Left ventricle myocardium inferior (tissue), 1 donor: ENCODE measurements at regions not wholly inside any gene's neighbourhood (a gene's known extent, or its start where the extent isn't known, plus 50 kb on each side); places are given as distances from the start of the nearest gene placed in this dataset.

ENCODE experiments used
- DNase-seq: peaks from one replicate; pipeline ENCODE4 v3.0.0-alpha.2; 2020
- H3K27ac ChIP-seq: fragments of 200-600 bp; replicated peaks from 2 replicates; pipeline ENCODE4 v1.8.0; 2021
- H3K27me3 ChIP-seq: fragments of 200-600 bp; 2 replicates; pipeline ENCODE4 v1.8.0; 2021; ENCODE audit warnings: low read depth
- H3K36me3 ChIP-seq: fragments of 200-600 bp; 2 replicates; pipeline ENCODE4 v1.8.0; 2021
- H3K4me1 ChIP-seq: fragments of 200-600 bp; 2 replicates; pipeline ENCODE4 v1.8.0; 2021
- H3K4me3 ChIP-seq: fragments of 200-600 bp; 2 replicates; pipeline ENCODE4 v1.8.0; 2021; ENCODE audit warnings: mild to moderate bottlenecking, moderate library complexity
- H3K9me3 ChIP-seq: fragments of 200-600 bp; replicated peaks from 2 replicates; pipeline ENCODE4 v1.8.0; 2021
- CTCF ChIP-seq: fragments of 200-600 bp; IDR thresholded peaks from 2 replicates; pipeline ENCODE4 v1.8.0; 2021; ENCODE audit warnings: antibody characterized with exemption, mild to moderate bottlenecking, borderline replicate concordance
- intact Hi-C: fragments of 100-400 bp; cut with micrococcal nuclease; formaldehyde crosslinking; loops from one replicate; pipeline ENCODE4 v1.11.0; 2022
- donor health status: DM: no; HTN: yes; CAD: no; lungs with severe emphysema.

- H3K9me3 ChIP-seq: no peaks in the 10 kb centered on the region
- TF ChIP-seq CTCF: no peak
- H3K27ac ChIP-seq: no peak overlapping the region
- intact Hi-C loops: no loop called here
- no peaks in the 10 kb centered on the region for H3K36me3 ChIP-seq
- H3K27me3 ChIP-seq: no peaks in the 10 kb centered on the region
- H3K4me1 ChIP-seq: no peaks in the 10 kb centered on the region
- DNase-seq: no peak
- H3K4me3 ChIP-seq: no peak overlapping the region
These were observed 658.7 kb downstream of the SLITRK1 start for GRCh38 chr13:83223546-83223945.

- H3K27me3 ChIP-seq: no peaks in the 10 kb centered on the region
- TF ChIP-seq CTCF: no peak
- no peaks in the 10 kb centered on the region for H3K36me3 ChIP-seq
- no peak for DNase-seq
- no peak overlapping the region for H3K4me3 ChIP-seq
- no peaks in the 10 kb centered on the region for H3K9me3 ChIP-seq
- no peak overlapping the region for H3K27ac ChIP-seq
- H3K4me1 ChIP-seq: no peaks in the 10 kb centered on the region
- intact Hi-C loops: no loop called here
These were observed 660.4 kb downstream of the SLITRK1 start for GRCh38 chr13:83221813-83222241.

- H3K27ac ChIP-seq: no peak overlapping the region
- DNase-seq: no peak
- H3K4me3 ChIP-seq: no peak overlapping the region
- intact Hi-C loops: no loop called here
- H3K36me3 ChIP-seq: no peaks in the 10 kb centered on the region
- no peak for TF ChIP-seq CTCF
- no peaks in the 10 kb centered on the region for H3K4me1 ChIP-seq
- no peaks in the 10 kb centered on the region for H3K27me3 ChIP-seq
- H3K9me3 ChIP-seq: no peaks in the 10 kb centered on the region
These were observed 661.0 kb downstream of the SLITRK1 start for GRCh38 chr13:83221256-83221655.

- Histone ChIP-seq H3K4me3 (no peak overlapping the region), H3K27me3 (no peaks in the 10 kb centered on the region), H3K4me1 (no peaks in the 10 kb centered on the region), H3K36me3 (no peaks in the 10 kb centered on the region), H3K9me3 (no peaks in the 10 kb centered on the region), H3K27ac (no peak overlapping the region)
- no peak for TF ChIP-seq CTCF
- intact Hi-C loops: no loop called here
- no peak for DNase-seq
These were observed 662.0 kb downstream of the SLITRK1 start for GRCh38 chr13:83220241-83220640.

GRCh38 chr13:83219832-83220231, 662.4 kb downstream of the SLITRK1 start:
- TF ChIP-seq CTCF: no peak
- DNase-seq: no peak
- Histone ChIP-seq H3K4me1 (no peaks in the 10 kb centered on the region), H3K9me3 (no peaks in the 10 kb centered on the region), H3K27me3 (no peaks in the 10 kb centered on the region), H3K4me3 (no peak overlapping the region), H3K36me3 (no peaks in the 10 kb centered on the region), H3K27ac (no peak overlapping the region)
- intact Hi-C loops: no loop called here
